HCT116 (cell line): ENCODE measurements at regions not wholly inside any gene's neighbourhood (a gene's known extent, or its start where the extent isn't known, plus 50 kb on each side); places are given as distances from the start of the nearest gene placed in this dataset.

ENCODE experiments used
- ATAC-seq: fragments of 200-7000 bp; cut with Tn5 transposase; 2 replicates; pipeline ENCODE4 v1.9.1; 2020; ENCODE audit warnings: mild to moderate bottlenecking, moderate library complexity
- BruUV-seq: library from RNA; stranded (reverse); fragments of 400-500 nt; replicated peaks from 2 replicates; lab custom pipeline; 2021; lab: Mats Ljungman, UMichigan
- CTCF ChIA-PET: fragments of 300-600 bp; sonication (Branson Sonifier 250); formaldehyde crosslinking; loops from one replicate; lab custom pipeline; 2021; ENCODE audit warnings: antibody characterized with exemption; lab: Charles Lee
- POLR2A ChIA-PET: fragments of 300-600, 350-600 bp; sonication (Branson Sonifier 250); formaldehyde crosslinking; loops from one replicate; lab custom pipeline; 2021; ENCODE audit warnings: antibody characterized with exemption; lab: Charles Lee
- RAD21 ChIA-PET, 2 experiments: fragments of 300-600 bp; sonication (Branson Sonifier 250); formaldehyde crosslinking; loops; one replicate each; lab custom pipeline; 2023; ENCODE audit warnings: low total read pairs in 2 of 2; ENCODE audit not compliant: uncharacterized antibody in 2 of 2, unreplicated experiment in 2 of 2, low non-redundant PET in 1 of 2; lab: Charles Lee
- DNase-seq: peaks from one replicate; pipeline ENCODE4 v3.0.0-alpha.2; 2010; ENCODE audit warnings: low read depth, low spot score
- H2AFZ ChIP-seq: fragments of 200-600 bp; shearing (Covaris generic), sonication (generic); 2 replicates; pipeline ENCODE4 v1.6.1; 2017; ENCODE audit warnings: low read depth, mixed run types, mixed read lengths, antibody characterized with exemption, low read length; ENCODE audit not compliant: poor library complexity, severe bottlenecking
- H3K27ac ChIP-seq: 2 replicates; pipeline ENCODE4 v1.5.1; 2012; ENCODE audit warnings: low read depth, low read length
- H3K27me3 ChIP-seq: fragments of 200-600 bp; sonication (generic); 2 replicates; pipeline ENCODE4 v1.6.1; 2016; ENCODE audit warnings: mixed run types, low read length, mixed read lengths; ENCODE audit not compliant: insufficient read depth
- H3K36me3 ChIP-seq, 2 experiments: fragments of 200-500 bp in 1 of 2; fragments of 200-600 bp in 1 of 2; sonication (Bioruptor generic) in 1 of 2; sonication (generic) in 1 of 2; 2 replicates each; pipeline versions ENCODE4 v1.5.1 to v1.6.1; 2014 to 2016; ENCODE audit warnings: low read length in 2 of 2, inconsistent platforms in 1 of 2, mixed read lengths in 1 of 2, mixed run types in 1 of 2; ENCODE audit not compliant: insufficient read depth in 2 of 2, control insufficient read depth in 1 of 2
- H3K4me1 ChIP-seq, 2 experiments: fragments of 200-600 bp in 1 of 2; sonication (generic) in 1 of 2; 2 replicates each; pipeline versions ENCODE4 v1.5.1 to v1.6.1; 2012 to 2017; ENCODE audit warnings: low read length in 2 of 2, inconsistent platforms in 1 of 2, mild to moderate bottlenecking in 1 of 2, mixed read lengths in 1 of 2, mixed run types in 1 of 2, moderate library complexity in 1 of 2; ENCODE audit not compliant: insufficient read depth in 2 of 2, control insufficient read depth in 1 of 2
- H3K4me2 ChIP-seq: fragments of 200-600 bp; sonication (generic); 2 replicates; pipeline ENCODE4 v1.6.1; 2017; ENCODE audit warnings: mixed run types, low read length, mixed read lengths
- H3K4me3 ChIP-seq, 2 experiments: fragments of 200-600 bp in 1 of 2; sonication (generic) in 1 of 2; replicated peaks in 1 of 2; 2 replicates each; pipeline ENCODE4 v1.5.1; 2011 to 2016; ENCODE audit warnings: low read length in 2 of 2, control low read depth in 1 of 2, low read depth in 1 of 2, mild to moderate bottlenecking in 1 of 2, mixed read lengths in 1 of 2, mixed run types in 1 of 2
- H3K79me2 ChIP-seq: fragments of 200-600 bp; sonication (generic); 2 replicates; pipeline ENCODE4 v1.6.1; 2017; ENCODE audit warnings: mild to moderate bottlenecking, mixed run types, low read length, moderate library complexity, mixed read lengths; ENCODE audit not compliant: insufficient read depth
- H3K9ac ChIP-seq: fragments of 200-600 bp; sonication (generic); 2 replicates; pipeline ENCODE4 v1.6.1; 2016; ENCODE audit warnings: low read length, mixed read lengths
- H3K9me2 ChIP-seq: fragments of 200-600 bp; sonication (generic), shearing (Covaris generic); 2 replicates; pipeline ENCODE4 v1.6.1; 2017; ENCODE audit warnings: mixed run types, mild to moderate bottlenecking, moderate library complexity; ENCODE audit not compliant: insufficient read depth
- H3K9me3 ChIP-seq, 2 experiments: fragments of 200-500 bp in 1 of 2; fragments of 200-600 bp in 1 of 2; sonication (Bioruptor generic) in 1 of 2; sonication (generic) in 1 of 2; 2 replicates each; pipeline ENCODE4 v1.6.1; 2014 to 2017; ENCODE audit warnings: low read length in 2 of 2, mixed read lengths in 2 of 2, inconsistent platforms in 1 of 2, low read depth in 1 of 2, mild to moderate bottlenecking in 1 of 2, mixed run types in 1 of 2, moderate library complexity in 1 of 2; ENCODE audit not compliant: control insufficient read depth in 1 of 2, insufficient read depth in 1 of 2
- H4K20me1 ChIP-seq: fragments of 200-600 bp; sonication (generic), shearing (Covaris generic); 2 replicates; pipeline ENCODE4 v1.6.1; 2017; ENCODE audit warnings: mixed run types, mild to moderate bottlenecking, moderate library complexity; ENCODE audit not compliant: insufficient read depth
- CBX3 ChIP-seq: IDR thresholded peaks from 2 replicates; pipeline ENCODE4 v1.6.1; 2012; ENCODE audit warnings: low read depth
- CTCF ChIP-seq, 3 experiments: fragments of 200-600 bp in 1 of 3; sonication (generic) in 1 of 3; IDR thresholded peaks in 2 of 3; conservative IDR thresholded peaks in 1 of 3; 2 replicates each; pipeline ENCODE4 v1.5.1; 2012 to 2017; ENCODE audit warnings: low read depth in 2 of 3, low read length in 2 of 3, antibody characterized with exemption in 1 of 3, borderline replicate concordance in 1 of 3, control low read depth in 1 of 3, mild to moderate bottlenecking in 1 of 3, mixed read lengths in 1 of 3, mixed run types in 1 of 3, moderate library complexity in 1 of 3; ENCODE audit not compliant: insufficient read depth in 1 of 3
- EGR1 ChIP-seq: IDR thresholded peaks from 2 replicates; pipeline ENCODE4 v1.6.1; 2012; ENCODE audit warnings: low read depth
- ELF1 ChIP-seq: IDR thresholded peaks from 2 replicates; pipeline ENCODE4 v1.6.1; 2012; ENCODE audit warnings: low read depth, borderline replicate concordance
- FOSL1 ChIP-seq: IDR thresholded peaks from 2 replicates; pipeline ENCODE4 v1.6.1; 2012; ENCODE audit warnings: low read depth
- JUND ChIP-seq: IDR thresholded peaks from 2 replicates; pipeline ENCODE4 v1.6.1; 2012
- MAX ChIP-seq: IDR thresholded peaks from 2 replicates; pipeline ENCODE4 v1.6.1; 2012
- POLR2A ChIP-seq: IDR thresholded peaks from 2 replicates; pipeline ENCODE4 v1.7.0; 2011; ENCODE audit warnings: borderline replicate concordance; ENCODE audit not compliant: insufficient read depth, insufficient read length; ENCODE audit errors: extremely low read depth
- POLR2AphosphoS5 ChIP-seq: IDR thresholded peaks from 2 replicates; pipeline ENCODE4 v1.6.1; 2011; ENCODE audit warnings: mild to moderate bottlenecking, low read depth, low read length, moderate library complexity
- RAD21 ChIP-seq: IDR thresholded peaks from 2 replicates; pipeline ENCODE4 v1.6.1; 2012; ENCODE audit warnings: low read depth, mild to moderate bottlenecking
- SIN3A ChIP-seq: IDR thresholded peaks from 2 replicates; pipeline ENCODE4 v1.6.1; 2012; ENCODE audit warnings: low read depth
- SP1 ChIP-seq: IDR thresholded peaks from 2 replicates; pipeline ENCODE4 v1.6.1; 2012; ENCODE audit warnings: low read depth
- SRF ChIP-seq: IDR thresholded peaks from 2 replicates; pipeline ENCODE4 v1.6.1; 2012; ENCODE audit warnings: low read depth
- YY1 ChIP-seq: IDR thresholded peaks from 2 replicates; pipeline ENCODE4 v1.6.1; 2011; ENCODE audit warnings: low read length, low read depth, moderate library complexity, mild to moderate bottlenecking; ENCODE audit not compliant: insufficient replicate concordance; ENCODE audit errors: extremely low read depth
- ZNF274 ChIP-seq: fragments of 200-500 bp; sonication (Bioruptor generic); IDR thresholded peaks from 2 replicates; pipeline ENCODE4 v1.6.1; 2014; ENCODE audit warnings: mild to moderate bottlenecking, low read depth, low read length, inconsistent platforms
- intact Hi-C: fragments of 100-400 bp; cut with micrococcal nuclease; formaldehyde crosslinking; loops from 2 replicates; pipeline ENCODE4 v1.10.0; 2022

GRCh38 chr2:138236142-138236541 lies 265.4 kb upstream of the SPOPL start (continued):
- TF ChIP-seq POLR2AphosphoS5, result no peak
- no peak for TF ChIP-seq CBX3
- no peak for TF ChIP-seq RAD21
- TF ChIP-seq JUND, result no peak
- no peak for TF ChIP-seq EGR1
- TF ChIP-seq YY1, result no peak

GRCh38 chr2:138237667-138238384 lies 263.7 kb upstream of the SPOPL start:
- Histone ChIP-seq H3K27me3 (no peaks in the 10 kb centered on the region), H3K4me2 (no peak overlapping the region), H3K4me3 (no peak overlapping the region), H2AFZ (no peak overlapping the region), H3K27ac (no peak overlapping the region), H3K9me2 (no peaks in the 10 kb centered on the region), H4K20me1 (no peaks in the 10 kb centered on the region), H3K9ac (no peak overlapping the region), H3K9me3 (no peaks in the 10 kb centered on the region), H3K79me2 (no peaks in the 10 kb centered on the region), H3K36me3 (no peaks in the 10 kb centered on the region), H3K4me1 (no peaks in the 10 kb centered on the region)
- RAD21 ChIA-PET, result no interaction called here
- intact Hi-C loops, result no loop called here
- DNase-seq, result no peak
- ATAC-seq, result no peak
- POLR2A ChIA-PET, result no interaction called here
- BruUV-seq, result no TSS peak
- CTCF ChIA-PET, result no interaction called here
- TF ChIP-seq FOSL1, result no peak
- no peak for TF ChIP-seq CBX3
- TF ChIP-seq ELF1, result no peak
- no peak for TF ChIP-seq MAX
- no peak for TF ChIP-seq POLR2A
- no peak for TF ChIP-seq SRF
- no peak for TF ChIP-seq CTCF (IDR thresholded peaks at IDR 0.05 in 2 of 3, conservative IDR thresholded peaks at IDR 0.05 in 1 of 3; ENCODE audit: borderline replicate concordance in 1 of 3, insufficient read depth in 1 of 3, low read depth in 2 of 3, low read length in 2 of 3)
- TF ChIP-seq POLR2AphosphoS5, result no peak
- no peak for TF ChIP-seq YY1
- TF ChIP-seq ZNF274, result no peak
- TF ChIP-seq SP1, result no peak
- TF ChIP-seq SIN3A, result no peak
